Gastroesophageal sphincter (tissue), 3 donors: ENCODE measurements at regions not wholly inside any gene's neighbourhood (a gene's known extent, or its start where the extent isn't known, plus 50 kb on each side); places are given as distances from the start of the nearest gene placed in this dataset.

Experiments
- CTCF ChIP-seq, 4 experiments: fragments of 200-600 bp in 2 of 4; fragments of 450-650 bp in 2 of 4; sonication (generic) in 1 of 4; IDR thresholded peaks; one replicate each; pipeline ENCODE4 v1.5.1; 2017 to 2019; ENCODE audit warnings: antibody characterized with exemption in 4 of 4, mild to moderate bottlenecking in 2 of 4, moderate library complexity in 2 of 4
- EP300 ChIP-seq: sonication (generic); formaldehyde crosslinking; IDR thresholded peaks from one replicate; pipeline ENCODE4 v1.6.1; 2017; ENCODE audit warnings: antibody characterized with exemption, mild to moderate bottlenecking
- POLR2A ChIP-seq, 2 donors: fragments of 450-650 bp; IDR thresholded peaks; one replicate each; pipeline ENCODE4 v1.6.1; 2017; ENCODE audit warnings: antibody characterized with exemption in 2 of 2, mild to moderate bottlenecking in 2 of 2, moderate library complexity in 1 of 2
- POLR2AphosphoS5 ChIP-seq: sonication (generic); formaldehyde crosslinking; IDR thresholded peaks from one replicate; pipeline ENCODE4 v1.6.1; 2017; ENCODE audit warnings: antibody characterized with exemption

- TF ChIP-seq POLR2A (IDR thresholded peaks at IDR 0.05) (no peak), POLR2AphosphoS5 (no peak), EP300 (no peak), CTCF (IDR thresholded peaks at IDR 0.05) (no peak)
Measured at GRCh38 chr21:36236052-36236730, 79.6 kb downstream of the DOP1B start.
